Smooth muscle cell (in vitro differentiated cells): ENCODE measurements at regions not wholly inside any gene's neighbourhood (a gene's known extent, or its start where the extent isn't known, plus 50 kb on each side); places are given as distances from the start of the nearest gene placed in this dataset.

Experiments
- DNase-seq: peaks from one replicate; lab custom pipeline; 2025; ENCODE audit not compliant: unreplicated experiment; lab: John Stamatoyannopoulos, UW
- H2AFZ ChIP-seq: fragments of 200-600 bp; sonication (generic); 2 replicates; pipeline ENCODE4 v1.6.0; 2016; ENCODE audit warnings: antibody characterized with exemption, low read depth, mild to moderate bottlenecking
- H3F3A ChIP-seq: fragments of 200-600 bp; sonication (generic); 2 replicates; pipeline ENCODE4 v1.6.0; 2017; ENCODE audit warnings: antibody characterized with exemption, low read depth
- H3K27ac ChIP-seq: fragments of 200-600 bp; sonication (generic); 2 replicates; pipeline ENCODE4 v1.5.1; 2016; ENCODE audit warnings: low read depth, mild to moderate bottlenecking
- H3K27me3 ChIP-seq: fragments of 200-600 bp; sonication (generic); 2 replicates; pipeline ENCODE4 v1.6.1; 2016; ENCODE audit warnings: low read depth, mild to moderate bottlenecking
- H3K36me3 ChIP-seq: fragments of 200-600 bp; sonication (generic); 2 replicates; pipeline ENCODE4 v1.5.1; 2016; ENCODE audit warnings: low read depth
- H3K4me1 ChIP-seq: fragments of 200-600 bp; sonication (generic); 2 replicates; pipeline ENCODE4 v1.5.1; 2016; ENCODE audit warnings: low read depth
- H3K4me2 ChIP-seq: fragments of 200-600 bp; sonication (generic); 2 replicates; pipeline ENCODE4 v1.6.0; 2016; ENCODE audit warnings: mild to moderate bottlenecking
- H3K4me3 ChIP-seq: fragments of 200-600 bp; sonication (generic); 2 replicates; pipeline ENCODE4 v1.5.1; 2016; ENCODE audit warnings: mild to moderate bottlenecking
- H3K79me2 ChIP-seq: fragments of 200-600 bp; sonication (generic); 2 replicates; pipeline ENCODE4 v1.6.0; 2016; ENCODE audit warnings: low read depth, mild to moderate bottlenecking
- H3K9ac ChIP-seq: fragments of 200-600 bp; sonication (generic); 2 replicates; pipeline ENCODE4 v1.6.0; 2016; ENCODE audit warnings: low read depth
- H3K9me3 ChIP-seq: fragments of 200-600 bp; sonication (generic); replicated peaks from 2 replicates; pipeline ENCODE4 v1.5.1; 2016; ENCODE audit warnings: low read depth
- H4K20me1 ChIP-seq: fragments of 200-600 bp; sonication (generic); 2 replicates; pipeline ENCODE4 v1.6.0; 2016; ENCODE audit warnings: low read depth
- CTCF ChIP-seq: fragments of 200-600 bp; sonication (generic); IDR thresholded peaks from 2 replicates; pipeline ENCODE4 v1.5.1; 2017; ENCODE audit warnings: borderline replicate concordance, mild to moderate bottlenecking, antibody characterized with exemption; ENCODE audit not compliant: insufficient read depth, poor library complexity, severe bottlenecking
- WGBS: methylation state at CpG from one replicate; pipeline ENCODE4 v1.1.7; 2016; ENCODE audit warnings: low lambda C conversion rate; 5-methylcytosine and 5-hydroxymethylcytosine counted together

- peak; percentile 69 for TF ChIP-seq CTCF
- no peak for DNase-seq
- no peaks in the 10 kb centered on the region for H4K20me1 ChIP-seq
- H3K27ac ChIP-seq: no peak overlapping the region
- no peaks in the 10 kb centered on the region for H3K36me3 ChIP-seq
- H3K9me3 ChIP-seq: no peaks in the 10 kb centered on the region
- H3K9ac ChIP-seq: no peak overlapping the region
- 32% methylated on average over 6 of the region's 6 CpGs for WGBS
- peak overlapping the region; percentile 57 for H2AFZ ChIP-seq
- peaks cover 7% of the 10 kb centered on the region for H3K27me3 ChIP-seq
- H3K4me3 ChIP-seq: no peak overlapping the region
- H3K4me2 ChIP-seq: no peak overlapping the region
- H3K4me1 ChIP-seq: no peaks in the 10 kb centered on the region
- no peaks in the 10 kb centered on the region for H3F3A ChIP-seq
- H3K79me2 ChIP-seq: no peaks in the 10 kb centered on the region
Measured at GRCh38 chr4:147096667-147097604, 151.3 kb upstream of the TTC29 start.

- no peak overlapping the region for H3K9ac ChIP-seq
- H3K4me1 ChIP-seq: peaks cover 4% of the 10 kb centered on the region
- 42% methylated on average over 2 of the region's 2 CpGs for WGBS
- no peak for DNase-seq
- H3K27ac ChIP-seq: no peak overlapping the region
- no peaks in the 10 kb centered on the region for H4K20me1 ChIP-seq
- H3K9me3 ChIP-seq: no peaks in the 10 kb centered on the region
- H3K79me2 ChIP-seq: no peaks in the 10 kb centered on the region
- peaks cover 7% of the 10 kb centered on the region for H3K27me3 ChIP-seq
- TF ChIP-seq CTCF: no peak
- H3K4me3 ChIP-seq: no peak overlapping the region
- H3K4me2 ChIP-seq: no peak overlapping the region
- no peak overlapping the region for H2AFZ ChIP-seq
- no peaks in the 10 kb centered on the region for H3K36me3 ChIP-seq
- no peaks in the 10 kb centered on the region for H3F3A ChIP-seq
Measured at GRCh38 chr4:147101678-147102077, 156.0 kb upstream of the TTC29 start.

- no peak for TF ChIP-seq CTCF
- Histone ChIP-seq H3K36me3 (no peaks in the 10 kb centered on the region), H3K79me2 (no peaks in the 10 kb centered on the region), H4K20me1 (no peaks in the 10 kb centered on the region), H3K9me3 (no peaks in the 10 kb centered on the region), H3K9ac (no peak overlapping the region), H3K4me3 (no peak overlapping the region), H3K27me3 (peaks cover 7% of the 10 kb centered on the region), H2AFZ (no peak overlapping the region), H3F3A (no peaks in the 10 kb centered on the region), H3K4me2 (no peak overlapping the region), H3K4me1 (peaks cover 4% of the 10 kb centered on the region), H3K27ac (no peak overlapping the region)
- DNase-seq: no peak
- 100% methylated on average over 1 of the region's 1 CpG for WGBS
Measured at GRCh38 chr4:147102596-147102995, 156.9 kb upstream of the TTC29 start.

GRCh38 chr4:147103403-147103946 is 157.8 kb upstream of the TTC29 start:
- 22% methylated on average over 8 of the region's 8 CpGs for WGBS
- DNase-seq: peak; percentile 41
- Histone ChIP-seq H3K4me1 (peaks cover 4% of the 10 kb centered on the region), H3K27ac (peak overlapping the region; percentile 89), H3K4me3 (no peak overlapping the region), H3K36me3 (no peaks in the 10 kb centered on the region), H3K9ac (peak overlapping the region; percentile 51), H3K79me2 (no peaks in the 10 kb centered on the region), H4K20me1 (no peaks in the 10 kb centered on the region), H3K9me3 (no peaks in the 10 kb centered on the region), H3F3A (no peaks in the 10 kb centered on the region), H3K4me2 (peak overlapping the region; percentile 39), H2AFZ (peak overlapping the region; percentile 37), H3K27me3 (peaks cover 6% of the 10 kb centered on the region)
- no peak for TF ChIP-seq CTCF
